NCI-H187 treated with DMSO at 0.1 percent for 48 hours (cell line): ENCODE measurements at regions not wholly inside any gene's neighbourhood (a gene's known extent, or its start where the extent isn't known, plus 50 kb on each side); places are given as distances from the start of the nearest gene placed in this dataset.

ENCODE experiments used
- DNase-seq: peaks from one replicate; lab custom pipeline; 2025; lab: John Stamatoyannopoulos, UW

DNA sequence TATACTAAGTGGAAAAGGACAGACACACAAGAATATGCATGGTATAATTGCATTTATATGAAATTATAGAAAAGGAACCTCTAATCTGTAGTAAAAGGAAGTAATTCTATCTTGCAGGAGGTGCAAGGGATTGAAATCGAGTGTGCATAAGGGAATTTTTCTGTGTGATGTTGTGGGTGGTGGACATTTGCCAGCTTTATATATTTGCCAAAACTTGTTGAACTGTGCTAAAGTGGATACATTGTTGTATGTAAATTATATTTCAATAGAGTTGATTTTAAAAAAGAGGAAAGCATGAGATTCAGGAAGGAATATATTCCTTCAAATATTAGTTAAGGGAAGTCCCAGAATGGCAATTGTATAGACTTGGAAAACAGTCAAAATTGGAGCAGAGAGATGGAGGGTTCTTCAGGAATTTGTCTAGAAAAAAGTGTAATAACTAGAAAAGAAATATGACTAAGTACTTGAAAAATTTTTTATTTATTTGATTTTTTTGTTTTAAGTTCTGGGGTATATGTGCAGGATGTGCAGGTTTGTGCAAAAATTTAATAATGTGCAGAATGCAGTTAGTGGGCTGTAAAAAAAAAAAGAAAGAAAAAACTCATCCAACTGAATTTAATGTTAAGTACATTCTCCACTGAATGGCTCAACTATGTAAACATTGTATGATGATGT, 96.1 kb downstream of the ARL4A start:
- DNase-seq = no peak

DNA sequence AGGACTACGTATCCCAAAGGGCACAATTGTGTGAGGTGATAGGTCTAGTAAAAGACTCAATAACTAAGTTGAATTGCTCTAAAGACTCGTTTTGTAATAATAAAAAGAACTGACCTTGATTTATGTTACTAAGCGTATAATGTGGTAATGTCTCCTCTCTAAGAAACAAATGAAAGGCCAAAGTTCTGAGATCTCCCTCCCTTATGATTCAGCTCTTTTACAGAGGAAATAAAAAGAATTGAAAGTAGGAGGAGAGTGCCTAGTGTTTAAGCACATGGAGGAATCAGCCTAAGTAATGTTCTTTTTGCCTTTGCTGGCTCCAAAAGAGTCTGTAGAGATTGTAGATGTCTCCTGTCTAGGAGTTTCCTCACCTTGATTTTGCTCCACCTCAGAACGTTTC, 98.0 kb downstream of the ARL4A start:
- DNase-seq = no peak

DNA sequence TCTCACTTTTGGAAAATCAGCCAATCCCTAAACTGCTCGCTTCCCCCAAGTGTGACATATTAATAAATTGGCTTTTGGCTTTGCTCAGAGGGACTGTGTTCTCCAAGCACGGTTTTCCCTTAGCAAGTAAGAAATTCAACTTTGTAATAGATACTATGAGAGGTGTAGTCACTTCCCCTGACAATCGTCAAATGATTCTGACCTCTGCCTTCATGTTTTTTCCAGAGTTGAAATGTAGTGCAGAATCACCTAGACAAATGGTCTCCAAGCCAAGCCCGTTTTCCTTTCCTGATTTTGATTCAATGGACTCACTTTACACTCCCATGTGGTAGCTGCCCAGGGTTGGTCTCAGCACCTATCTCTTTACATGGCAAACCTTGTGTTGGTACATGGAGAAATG, 99.1 kb downstream of the ARL4A start:
- no peak for DNase-seq

DNA sequence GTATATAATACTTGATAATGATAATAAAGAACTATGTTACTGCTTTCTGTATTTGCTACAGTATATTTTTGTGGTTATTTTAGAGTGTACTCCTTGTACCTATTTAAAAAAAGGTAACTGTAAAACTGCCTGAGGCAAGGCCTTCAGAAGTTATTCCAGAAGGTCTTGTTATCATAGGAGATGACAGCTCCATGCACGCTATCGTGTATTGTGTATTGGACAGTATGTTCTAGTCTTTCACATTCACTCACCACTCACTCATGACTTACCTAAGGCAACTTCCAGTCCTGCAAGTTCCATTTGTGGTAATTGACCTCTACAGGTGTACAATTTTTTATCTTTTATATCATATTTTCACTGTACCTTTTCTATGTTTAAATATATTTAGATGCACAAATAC, 100.7 kb downstream of the ARL4A start:
- DNase-seq = no peak

DNA sequence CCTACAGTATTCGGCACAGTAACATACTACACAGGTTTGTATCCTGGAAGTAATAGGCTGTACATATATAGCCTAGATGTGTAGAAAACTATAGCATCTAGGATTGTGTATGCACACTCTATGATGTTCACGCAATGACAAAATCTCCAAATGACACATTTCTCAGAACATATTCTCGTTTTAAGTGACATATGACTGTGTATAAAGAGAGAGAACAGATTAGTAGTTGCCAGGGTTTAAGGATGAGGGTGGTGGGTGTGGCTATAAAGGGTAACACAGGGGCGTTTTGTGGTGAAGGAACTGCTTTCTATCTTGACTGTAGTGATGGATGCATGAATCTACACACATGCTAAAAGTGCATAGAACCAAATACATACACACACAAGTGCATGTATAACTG, 101.2 kb downstream of the ARL4A start:
- DNase-seq = no peak

DNA sequence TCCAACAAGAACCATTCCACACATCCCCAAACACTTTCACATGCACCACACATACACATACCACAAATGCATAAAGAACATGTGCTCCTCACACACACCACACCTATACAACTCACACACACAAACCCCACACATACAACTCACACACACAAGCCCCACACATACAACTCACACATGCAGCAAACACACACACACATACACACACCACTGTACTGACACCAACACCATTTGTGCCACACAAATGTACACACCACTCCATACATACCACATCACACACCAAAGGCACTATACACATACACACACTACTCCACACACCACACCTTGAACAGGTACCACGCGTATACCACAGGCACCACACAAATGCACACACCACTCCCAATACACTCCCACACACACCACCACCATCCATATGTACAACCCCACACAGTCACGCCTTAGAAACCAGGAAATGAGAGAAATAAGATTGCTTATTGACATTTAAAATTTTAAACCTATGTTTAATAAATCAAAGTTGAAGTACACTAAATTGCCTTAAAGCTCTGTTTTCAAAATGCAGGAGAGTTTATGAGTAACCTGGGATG, 107.4 kb downstream of the ARL4A start:
- DNase-seq = no peak

DNA sequence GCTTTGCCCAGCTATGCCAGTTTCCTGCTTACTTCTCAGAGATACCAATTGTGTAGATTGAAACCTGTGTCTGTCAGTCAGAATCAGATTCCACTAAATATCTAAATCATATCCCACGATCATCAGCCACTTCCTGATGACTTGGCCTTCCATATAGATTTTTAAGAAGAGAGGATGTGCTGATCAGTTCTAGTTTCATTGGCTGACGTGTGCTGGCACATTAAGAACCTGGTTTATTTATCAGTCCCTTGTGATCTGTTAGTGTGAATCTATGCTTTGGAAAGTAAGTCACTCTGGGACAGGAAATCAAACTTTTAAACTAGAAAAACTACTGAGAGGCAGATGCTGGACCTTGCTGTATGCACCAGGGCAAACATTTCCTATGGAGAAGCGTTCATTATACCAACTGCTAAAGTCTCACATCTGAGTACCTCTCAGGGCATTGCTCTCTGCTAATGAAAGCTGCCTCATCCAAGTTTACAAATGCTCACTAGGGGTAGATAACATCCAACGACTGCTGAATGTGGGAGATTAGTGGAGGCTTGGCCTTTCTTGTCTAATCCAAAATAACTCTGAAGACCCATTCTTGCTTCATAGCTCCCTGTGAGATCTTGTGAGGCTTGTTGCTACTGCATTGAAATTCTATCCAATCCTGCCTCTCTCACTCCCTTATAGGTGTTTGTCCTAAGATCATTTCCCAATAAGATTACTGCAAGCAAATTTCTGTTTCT, 109.1 kb downstream of the ARL4A start:
- DNase-seq = no peak

DNA sequence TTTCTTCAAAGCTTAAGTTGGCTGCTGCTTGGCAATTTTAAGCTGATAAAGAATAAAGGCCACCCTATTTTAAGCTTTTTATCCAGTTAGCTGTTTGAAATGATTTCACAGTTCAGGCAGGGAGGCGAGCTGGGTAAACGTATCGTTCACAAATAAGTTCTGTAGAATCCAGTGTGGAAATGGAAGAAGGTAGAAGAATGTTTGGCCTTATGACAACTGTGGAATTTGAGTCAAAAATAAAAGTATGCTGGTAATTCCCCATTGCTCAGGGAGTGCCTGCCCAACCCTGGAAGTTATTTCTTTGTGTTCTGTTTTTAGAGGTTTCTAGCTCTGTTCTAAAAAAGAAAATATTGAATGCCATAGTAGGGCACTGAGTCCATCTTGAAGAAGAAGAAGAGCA, 113.1 kb downstream of the ARL4A start:
- no peak for DNase-seq

DNA sequence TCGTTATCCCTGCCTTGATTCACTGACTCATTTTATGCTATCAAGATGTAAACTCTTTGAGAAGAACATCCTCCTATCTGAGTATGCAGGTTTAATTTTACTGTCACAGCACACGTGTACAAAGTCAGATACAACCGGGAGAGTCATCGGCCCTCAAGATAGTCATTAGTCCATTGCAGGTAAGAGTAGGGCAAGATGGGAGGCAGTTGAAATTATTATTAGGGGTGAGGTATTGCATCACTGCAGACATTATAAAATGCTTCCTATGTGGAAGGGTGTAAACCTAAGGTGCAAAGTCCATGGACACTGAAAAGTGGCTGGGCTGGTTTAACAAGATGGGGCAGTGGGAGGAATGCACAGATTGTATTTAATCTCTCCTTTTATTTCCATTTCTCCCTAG, 113.7 kb downstream of the ARL4A start:
- no peak for DNase-seq

DNA sequence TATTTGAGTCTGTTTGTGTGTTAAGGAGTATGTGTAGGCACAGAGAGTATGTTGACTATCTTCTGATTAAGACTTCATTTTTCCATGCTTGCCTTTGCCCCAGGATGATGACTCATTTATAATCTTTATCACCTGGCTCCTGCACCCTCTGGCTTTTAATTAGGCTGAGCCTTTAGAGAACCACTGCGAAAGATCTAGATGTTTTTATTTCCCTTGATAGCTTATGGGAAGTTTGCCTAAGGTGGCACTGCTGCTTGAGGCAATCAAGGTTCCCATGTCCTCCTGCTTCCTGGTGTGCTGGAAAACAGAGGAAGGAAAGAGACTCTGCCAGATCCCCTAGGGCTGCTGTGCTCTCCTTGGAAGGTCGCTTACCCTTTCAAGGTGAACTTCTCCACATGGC, 114.6 kb downstream of the ARL4A start:
- no peak for DNase-seq

DNA sequence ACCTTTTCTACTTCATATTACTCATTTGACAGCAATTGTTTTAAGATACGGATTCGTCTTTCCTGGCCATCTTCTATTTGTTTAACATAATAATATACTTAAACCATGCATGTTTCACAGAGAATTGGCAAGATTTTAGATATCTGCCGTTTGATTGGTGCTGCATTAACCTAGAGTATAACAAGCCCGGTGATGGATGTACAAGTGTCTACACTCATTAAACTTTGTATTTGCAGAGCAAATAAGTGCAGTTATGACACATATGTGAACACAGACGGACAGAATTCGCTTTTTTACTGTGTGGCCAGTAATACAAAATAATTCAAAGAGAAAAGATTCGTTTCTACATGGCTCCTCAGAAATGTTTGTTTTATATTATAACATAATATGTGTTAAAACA, 116.1 kb downstream of the ARL4A start:
- DNase-seq = no peak

DNA sequence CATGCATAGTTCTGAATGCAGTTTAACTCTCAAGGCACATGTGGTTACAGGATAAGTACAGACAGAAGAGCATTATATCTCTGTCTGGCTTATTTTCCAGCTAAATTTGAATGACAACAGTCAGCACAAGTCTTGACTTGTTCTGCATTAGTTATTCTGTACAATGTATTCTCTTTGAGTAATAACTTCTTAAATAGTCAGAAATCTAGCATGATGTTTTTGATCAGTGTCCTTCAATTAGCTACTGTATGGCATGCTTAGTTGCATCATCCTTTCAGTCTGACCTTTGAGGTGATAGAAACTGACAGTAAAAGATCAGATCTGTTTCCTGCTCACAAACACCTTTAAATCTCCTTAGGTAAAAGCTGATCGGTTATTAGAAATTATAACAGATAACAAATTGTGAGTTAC, 118.1 kb downstream of the ARL4A start:
- no peak for DNase-seq

DNA sequence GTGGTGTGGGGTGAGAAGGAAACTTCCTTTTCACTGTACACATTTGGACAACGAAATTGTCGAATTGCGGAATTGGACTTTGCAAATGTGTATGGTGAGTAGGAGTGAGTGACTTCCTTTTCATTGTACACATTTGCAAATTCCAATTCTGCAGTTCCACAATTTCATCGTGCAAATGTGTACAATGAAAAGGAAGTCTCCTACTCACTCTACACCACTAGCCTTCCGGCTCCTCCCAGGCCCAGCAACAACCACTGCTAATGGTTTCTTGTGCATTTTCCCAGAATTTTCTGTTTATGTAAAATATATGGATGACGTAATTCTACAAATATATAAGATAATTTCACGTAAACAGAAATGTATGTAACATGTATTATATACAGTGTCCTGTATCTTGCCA, 118.5 kb downstream of the ARL4A start:
- no peak for DNase-seq

DNA sequence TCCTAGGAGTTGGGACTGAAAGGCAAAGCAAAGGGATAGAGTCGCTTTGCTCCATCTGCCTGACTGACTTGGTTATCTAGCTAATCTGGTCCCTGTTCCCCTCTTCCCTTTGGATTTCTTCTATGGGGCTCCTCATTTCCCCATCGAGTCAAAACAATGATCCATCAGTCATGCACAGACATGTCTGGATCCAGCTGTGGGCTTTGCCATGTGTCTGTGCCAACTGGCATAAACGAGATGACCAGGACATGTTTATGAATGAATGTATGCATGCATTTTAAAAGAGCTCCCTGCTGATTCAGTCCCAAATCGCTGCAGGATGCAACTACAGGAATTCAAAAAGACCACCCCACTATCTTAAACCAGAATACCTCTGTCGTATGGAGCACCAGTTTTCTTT, 122.0 kb downstream of the ARL4A start:
- DNase-seq = no peak

DNA sequence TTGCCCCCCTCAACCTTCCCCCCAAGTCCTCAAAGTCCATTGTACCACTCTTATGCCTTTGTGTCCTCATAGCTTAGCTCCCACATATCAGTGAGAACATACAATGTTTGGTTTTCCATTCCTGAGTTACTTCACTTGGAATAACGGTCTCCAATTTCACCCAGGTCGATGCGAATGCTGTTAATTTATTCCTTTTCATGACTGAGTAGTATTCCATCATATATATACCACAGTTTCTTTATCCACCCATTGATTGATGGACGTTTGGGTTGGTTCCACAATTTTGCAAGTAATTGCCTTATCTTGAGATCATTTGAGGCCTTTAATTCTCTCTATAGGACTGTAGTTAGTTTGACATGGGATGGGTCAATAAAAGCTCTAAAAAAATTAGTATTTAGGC, 124.7 kb downstream of the ARL4A start:
- no peak for DNase-seq

DNA sequence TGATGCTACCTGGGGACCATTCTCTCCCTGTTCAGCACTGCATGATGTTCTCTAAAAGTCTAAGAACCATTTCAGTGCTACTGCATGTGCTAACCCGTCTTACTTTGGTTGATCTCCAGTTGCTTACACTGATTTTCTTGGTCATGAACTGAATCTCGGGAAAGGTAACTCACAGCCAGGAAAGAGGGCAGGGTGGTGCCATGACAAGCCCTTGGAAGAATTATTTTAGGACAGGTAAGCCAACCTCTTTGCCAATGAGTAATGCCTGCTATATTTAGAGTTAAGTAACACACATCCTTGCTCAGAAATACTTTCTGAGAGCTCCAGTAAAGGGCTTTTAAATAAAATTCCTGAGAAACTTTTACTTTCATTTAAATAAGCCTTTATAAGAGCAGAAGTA, 126.7 kb downstream of the ARL4A start:
- DNase-seq = no peak

DNA sequence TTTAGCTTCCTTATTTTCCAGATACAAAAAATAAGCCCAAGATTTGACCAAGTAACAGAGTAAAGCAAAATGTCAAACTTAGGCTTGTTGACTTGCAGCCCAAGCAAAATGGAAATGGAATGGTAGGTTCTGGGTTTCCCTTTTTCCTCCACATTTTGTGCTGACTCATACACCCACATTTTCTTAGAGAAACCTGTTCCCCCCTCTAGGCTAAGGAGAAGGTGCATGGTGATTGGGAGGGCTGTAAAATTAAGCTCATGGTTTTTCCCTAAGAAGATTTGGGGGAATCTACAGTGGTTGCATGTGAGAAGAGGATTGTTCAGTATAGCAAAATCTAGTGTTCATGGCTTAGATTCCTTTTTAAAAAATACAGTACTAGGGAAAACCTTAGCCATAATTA, 127.4 kb downstream of the ARL4A start:
- DNase-seq = no peak

DNA sequence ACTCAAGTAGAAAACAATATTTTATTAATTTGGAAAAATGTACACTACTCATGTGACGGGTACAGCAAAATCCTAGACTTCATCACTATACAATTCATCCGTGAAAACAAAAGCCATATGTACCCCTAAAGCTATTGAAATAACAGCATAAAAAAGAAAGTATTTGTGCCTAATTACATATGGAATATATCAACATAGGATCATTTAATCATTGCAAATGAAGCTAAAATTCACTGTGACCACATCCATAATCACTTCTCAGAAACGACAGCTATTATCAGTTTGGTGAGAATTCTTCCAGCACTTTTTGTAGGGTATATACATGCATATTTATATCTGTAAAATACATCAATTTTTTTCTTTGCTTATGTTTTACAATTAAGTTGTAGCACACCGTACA, 128.0 kb downstream of the ARL4A start:
- DNase-seq = no peak

DNA sequence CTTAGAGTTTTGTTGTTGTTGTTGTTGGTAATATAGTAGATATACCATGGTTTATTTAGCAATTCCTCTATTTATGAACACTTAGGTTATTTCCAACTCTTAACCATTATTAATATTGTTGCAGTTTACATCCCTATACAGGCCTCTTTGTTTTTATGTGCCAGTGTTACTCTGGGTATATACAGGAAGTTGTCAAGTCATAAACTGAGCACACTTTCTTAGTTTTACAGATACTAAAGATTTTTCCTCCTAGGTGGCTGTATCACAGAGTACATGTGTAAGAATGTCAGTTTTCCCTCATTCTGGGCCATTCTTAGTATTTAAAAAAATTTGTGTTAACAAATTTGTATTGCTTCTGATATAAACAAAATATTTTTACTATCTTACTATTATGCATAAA, 128.4 kb downstream of the ARL4A start:
- DNase-seq = no peak

DNA sequence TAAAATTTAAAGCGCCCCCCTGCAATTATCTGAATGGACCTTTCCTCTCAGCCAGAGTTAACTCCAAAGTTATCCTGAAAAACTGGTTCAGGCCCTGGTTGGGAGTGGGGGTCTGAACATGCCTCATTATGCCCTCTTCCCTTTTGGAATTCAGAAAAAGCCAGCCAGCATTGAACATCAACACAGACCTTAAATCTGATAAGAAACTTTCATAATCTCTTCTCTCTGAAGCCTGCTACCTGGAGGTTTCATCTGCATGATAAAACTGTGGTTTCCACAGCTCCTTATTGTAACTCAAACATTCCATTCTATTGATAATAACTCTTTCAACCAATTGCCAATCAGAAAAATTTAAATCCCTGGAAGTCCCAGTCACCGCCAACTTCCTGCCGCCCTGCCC, 133.3 kb downstream of the ARL4A start:
- DNase-seq = no peak

DNA sequence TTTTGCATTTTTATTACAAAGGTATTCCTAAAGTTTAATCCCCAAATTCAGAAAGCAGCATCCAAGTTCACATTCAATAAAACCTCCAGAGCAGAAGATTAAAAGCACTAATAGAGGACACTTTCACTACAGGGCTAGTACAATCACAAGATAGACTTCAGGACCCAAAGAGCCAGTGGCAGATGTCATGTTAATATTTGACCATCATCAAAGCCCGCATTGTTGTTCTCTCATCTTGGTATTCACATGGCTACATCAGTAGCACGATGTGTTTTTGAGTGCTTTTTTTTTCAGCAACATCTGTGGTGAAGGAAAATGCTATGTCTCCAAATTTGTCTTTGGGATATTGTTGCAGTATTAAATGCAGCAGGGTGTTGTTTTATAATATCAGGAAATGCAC, 134.3 kb downstream of the ARL4A start:
- no peak for DNase-seq

DNA sequence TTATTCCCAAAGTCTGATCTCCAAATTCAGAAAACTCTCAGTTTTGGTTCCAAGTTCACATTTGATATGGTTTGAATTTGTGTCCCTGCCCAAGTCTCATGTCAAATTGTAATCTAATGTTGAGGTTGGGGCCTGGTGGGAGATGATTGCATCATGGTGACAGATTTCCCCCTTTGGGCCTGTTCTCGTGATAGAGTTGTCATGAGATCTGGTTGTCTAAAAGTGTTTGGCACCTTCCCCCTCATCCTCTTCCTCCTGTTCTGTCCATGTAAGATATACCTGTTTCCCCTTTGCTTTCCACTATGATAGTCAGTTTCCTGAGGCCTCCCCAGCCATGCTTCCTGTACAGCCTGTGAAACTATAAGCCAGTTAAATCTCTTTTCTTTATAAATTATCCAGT, 138.6 kb downstream of the ARL4A start:
- DNase-seq = no peak

DNA sequence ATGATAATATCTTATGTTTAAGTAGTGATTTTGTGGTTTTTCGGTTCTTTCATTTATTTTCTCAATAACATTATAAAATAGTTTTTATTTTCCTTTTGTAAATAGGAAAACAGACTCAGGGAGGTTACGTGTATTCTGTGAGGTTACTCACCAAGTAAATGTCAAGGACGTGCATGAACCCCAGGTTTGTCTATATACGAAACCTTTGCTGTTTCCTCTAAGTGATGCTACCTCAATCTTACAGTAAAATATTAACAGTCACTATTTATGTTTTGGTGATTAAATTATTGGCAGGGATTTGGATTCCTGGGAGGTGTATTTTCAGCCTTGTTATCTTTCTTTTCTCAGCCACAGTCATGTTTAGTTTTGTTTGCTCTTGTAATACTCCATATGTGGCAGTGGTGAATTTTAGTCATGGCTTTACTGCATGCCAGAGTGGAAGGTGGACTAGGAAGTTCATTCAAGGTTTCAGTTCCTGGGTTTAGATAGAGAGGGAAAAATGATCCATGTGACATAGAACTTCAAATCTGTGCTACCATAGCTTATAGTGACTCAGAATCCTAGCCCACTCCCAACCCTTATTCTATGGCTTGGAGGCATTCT, 139.9 kb downstream of the ARL4A start:
- no peak for DNase-seq
